Left ventricle myocardium superior (tissue), 1 donor: ENCODE measurements at regions not wholly inside any gene's neighbourhood (a gene's known extent, or its start where the extent isn't known, plus 50 kb on each side); places are given as distances from the start of the nearest gene placed in this dataset.
A peak's percentile ranks its signal among the peaks of the same experiment; 100 is the strongest.
"Not testable (repeated sequence)": the region's sequence is repeated elsewhere in the genome, so short reads cannot be mapped to it uniquely, and the experiment has no call there.

Experiments
- ATAC-seq: fragments of 200-7000 bp; cut with Tn5 transposase; one replicate; pipeline ENCODE4 v1.9.1; 2020; ENCODE audit warnings: mild to moderate bottlenecking, moderate library complexity
- DNase-seq: peaks from one replicate; pipeline ENCODE4 v3.0.0-alpha.2; 2020
- intact Hi-C: fragments of 100-400 bp; cut with micrococcal nuclease; formaldehyde crosslinking; loops from one replicate; pipeline ENCODE4 v1.11.0; 2022
- donor health status: DM: no; HTN: yes; CAD: no; lungs with severe emphysema.

GRCh38 chr12:89234324-89235114 lies 117.8 kb downstream of the DUSP6 start:
- DNase-seq (no peak), ATAC-seq (no peak)
- intact Hi-C loops: no loop called here

- no peak for ATAC-seq
- intact Hi-C loops: no loop called here
- DNase-seq: no peak
These were observed 120.6 kb downstream of the DUSP6 start for GRCh38 chr12:89231686-89232085.

- no peak for ATAC-seq
These were observed 121.7 kb downstream of the DUSP6 start for GRCh38 chr12:89230376-89231315.

GRCh38 chr12:89228491-89228890 lies 123.8 kb downstream of the DUSP6 start:
- ATAC-seq: no peak
- intact Hi-C loops: no loop called here
- no peak for DNase-seq

More at GRCh38 chr12:89230376-89231315, 121.7 kb downstream of the DUSP6 start:
- no peak for DNase-seq
- intact Hi-C loops: no loop called here

- no peak for ATAC-seq
- no peak for DNase-seq
- intact Hi-C loops: no loop called here
These were observed 124.5 kb downstream of the DUSP6 start for GRCh38 chr12:89227774-89228173.

GRCh38 chr12:89225808-89226411 lies 126.4 kb downstream of the DUSP6 start:
- DNase-seq (no peak), ATAC-seq (peak; percentile 97)
- intact Hi-C loops: no loop called here

- intact Hi-C loops: no loop called here
- DNase-seq (no peak), ATAC-seq (peak; percentile 35)
These were observed 126.9 kb downstream of the DUSP6 start for GRCh38 chr12:89225401-89225800.

GRCh38 chr12:89222580-89222979 lies 129.7 kb downstream of the DUSP6 start:
- ATAC-seq, DNase-seq, intact Hi-C loops: not testable (repeated sequence)

- intact Hi-C loops: no loop called here
- DNase-seq: no peak
- ATAC-seq: no peak
These were observed 134.8 kb downstream of the DUSP6 start for GRCh38 chr12:89217472-89217871.

- DNase-seq: no peak
- no peak for ATAC-seq
- intact Hi-C loops: no loop called here
These were observed 135.9 kb downstream of the DUSP6 start for GRCh38 chr12:89216211-89216952.

- ATAC-seq (no peak), DNase-seq (no peak)
- intact Hi-C loops: no loop called here
These were observed 137.1 kb downstream of the DUSP6 start for GRCh38 chr12:89215196-89215595.

- DNase-seq: no peak
- no peak for ATAC-seq
- intact Hi-C loops: no loop called here
These were observed 138.6 kb downstream of the DUSP6 start for GRCh38 chr12:89213747-89214146.

- no peak for ATAC-seq
- intact Hi-C loops: no loop called here
- no peak for DNase-seq
These were observed 139.2 kb downstream of the DUSP6 start for GRCh38 chr12:89213139-89213538.

- DNase-seq (peak; percentile 40), ATAC-seq (peak; percentile 76)
- intact Hi-C loops: no loop called here
These were observed 139.9 kb downstream of the DUSP6 start for GRCh38 chr12:89212339-89212771.

GRCh38 chr12:89211456-89211855 lies 140.8 kb downstream of the DUSP6 start:
- ATAC-seq: no peak
- intact Hi-C loops: no loop called here
- no peak for DNase-seq

GRCh38 chr12:89210277-89210676 lies 142.0 kb downstream of the DUSP6 start:
- DNase-seq (no peak), ATAC-seq (no peak)
- intact Hi-C loops: no loop called here

- DNase-seq (no peak), ATAC-seq (no peak)
- intact Hi-C loops: no loop called here
These were observed 143.6 kb downstream of the DUSP6 start for GRCh38 chr12:89208661-89209096.

GRCh38 chr12:89206390-89206789 lies 145.9 kb downstream of the DUSP6 start:
- ATAC-seq (no peak), DNase-seq (no peak)
- intact Hi-C loops: no loop called here

- intact Hi-C loops: no loop called here
- ATAC-seq: no peak
These were observed 146.8 kb downstream of the DUSP6 start for GRCh38 chr12:89205517-89205916.

More at GRCh38 chr12:89205517-89205916, 146.8 kb downstream of the DUSP6 start:
- DNase-seq: no peak
